HG02970 (cell line): ENCODE measurements at regions not wholly inside any gene's neighbourhood (a gene's known extent, or its start where the extent isn't known, plus 50 kb on each side); places are given as distances from the start of the nearest gene placed in this dataset.
"Not testable (repeated sequence)": the region's sequence is repeated elsewhere in the genome, so short reads cannot be mapped to it uniquely, and the experiment has no call there.

Experiments used
- ATAC-seq: cut with Tn5 transposase; IDR thresholded peaks from one replicate; pipeline ENCODE4 v1.9.1; 2021; ENCODE audit warnings: mild to moderate bottlenecking, moderate library complexity, moderate number of reproducible peaks; ENCODE audit not compliant: unreplicated experiment, low FRiP score

- no peak for ATAC-seq
Measured at GRCh38 chr18:75864816-75865215, 437.3 kb upstream of the SMIM21 start.

GRCh38 chr18:75863696-75864095 is 436.2 kb upstream of the SMIM21 start:
- ATAC-seq = no peak

- no peak for ATAC-seq
Measured at GRCh38 chr18:75862458-75862857, 435.0 kb upstream of the SMIM21 start.

DNA sequence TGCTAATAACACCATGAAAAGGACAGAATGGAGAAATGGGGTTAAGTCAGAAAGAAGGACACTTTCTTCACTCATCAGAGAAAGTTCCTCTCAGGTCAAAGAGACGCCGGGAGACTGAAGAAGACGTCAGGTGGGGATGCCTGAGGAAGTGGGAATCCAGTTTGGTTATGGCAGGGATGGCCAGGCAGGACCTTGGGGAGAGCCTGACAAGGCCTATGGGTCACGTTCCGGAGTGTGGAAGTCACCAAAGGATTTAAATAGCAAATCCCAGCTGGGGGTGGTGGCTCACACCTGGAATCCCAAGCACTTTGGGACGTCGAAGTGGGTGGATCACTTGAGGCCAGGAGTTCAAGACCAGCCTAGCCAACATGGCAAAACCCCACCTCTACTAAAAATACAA is 432.7 kb upstream of the SMIM21 start:
- no peak for ATAC-seq

DNA sequence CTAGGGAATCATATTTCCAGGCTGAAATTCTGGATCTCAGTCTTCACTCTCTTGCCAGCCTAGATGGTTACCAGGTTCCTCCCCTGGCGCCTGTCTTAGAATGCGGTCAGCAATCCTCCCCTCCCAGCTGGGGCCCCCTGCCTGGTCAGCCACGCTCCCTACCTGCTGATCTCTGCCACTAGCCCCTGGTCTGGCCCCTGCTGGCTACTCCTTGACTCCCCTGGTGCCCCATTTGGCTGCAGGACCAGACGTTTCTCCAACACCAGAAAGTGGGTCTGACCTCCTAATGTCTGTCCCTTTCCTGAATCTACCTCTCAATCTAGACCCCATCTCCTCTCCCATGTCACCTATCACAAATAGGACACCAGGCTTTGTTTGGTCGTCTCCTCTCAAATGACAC is 432.0 kb upstream of the SMIM21 start:
- ATAC-seq = no peak

- ATAC-seq = no peak
Measured at GRCh38 chr18:75858754-75859153, 431.3 kb upstream of the SMIM21 start.

DNA sequence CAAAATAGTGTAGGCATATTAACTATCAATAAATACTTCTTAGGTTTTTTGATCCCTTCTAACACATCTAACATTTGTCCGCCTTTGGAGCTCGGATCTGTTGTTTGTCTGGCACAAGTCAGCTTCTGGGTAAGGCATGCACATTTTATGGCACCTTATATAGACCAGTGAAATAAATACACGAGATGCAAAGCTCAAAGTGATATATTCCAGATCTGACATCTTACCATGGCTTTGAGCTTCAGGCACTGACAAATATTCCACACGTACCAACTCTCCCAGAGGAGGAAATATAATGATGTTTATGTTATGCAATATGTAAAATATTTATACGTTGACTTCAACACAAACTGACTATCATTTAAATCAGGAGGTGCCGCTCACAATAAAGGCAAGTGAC is 430.1 kb upstream of the SMIM21 start:
- ATAC-seq = no peak

DNA sequence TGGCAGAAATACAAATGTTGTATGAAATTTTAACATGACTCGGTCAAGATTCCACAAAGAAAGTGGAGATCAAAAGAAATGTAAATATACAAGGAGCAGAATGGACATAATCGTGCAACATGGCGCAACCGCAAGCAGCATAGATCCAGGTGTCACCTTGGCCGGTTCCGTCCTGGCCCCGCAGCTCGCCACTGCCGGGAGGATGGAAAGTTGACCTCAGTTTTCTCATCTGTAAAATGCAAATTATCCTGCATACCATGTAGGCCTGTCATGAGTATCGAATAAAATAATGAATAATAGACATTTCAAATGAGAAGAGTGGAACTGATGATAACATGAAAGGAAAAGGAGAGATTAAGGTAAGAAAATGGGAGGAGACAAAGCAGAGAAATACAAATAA is 427.3 kb upstream of the SMIM21 start:
- ATAC-seq = no peak

DNA sequence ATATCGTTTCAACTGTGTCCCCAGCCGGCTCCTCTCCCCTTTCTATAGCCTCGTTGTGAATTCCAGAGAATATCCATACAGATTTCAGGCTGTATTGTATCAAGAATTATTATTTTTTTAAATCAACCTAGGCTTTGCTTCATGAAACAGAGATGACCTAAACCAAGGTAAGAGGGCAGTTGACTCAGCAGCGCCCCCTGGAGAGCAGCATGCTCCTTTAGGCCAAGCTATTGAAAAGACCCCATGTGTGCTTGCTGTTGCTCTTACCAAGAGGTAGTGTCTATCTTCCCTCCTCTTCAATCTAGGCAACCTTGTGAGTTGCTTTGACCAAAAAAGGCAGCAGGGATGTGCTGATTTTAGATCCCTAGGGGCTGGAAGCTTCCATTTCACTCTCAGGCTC is 426.7 kb upstream of the SMIM21 start:
- ATAC-seq = no peak

- ATAC-seq = no peak
Measured at GRCh38 chr18:75846321-75846720, 418.8 kb upstream of the SMIM21 start.

- ATAC-seq = no peak
Measured at GRCh38 chr18:75845413-75845812, 417.9 kb upstream of the SMIM21 start.

GRCh38 chr18:75844146-75844545 is 416.6 kb upstream of the SMIM21 start:
- ATAC-seq = no peak

GRCh38 chr18:75840131-75840530 is 412.6 kb upstream of the SMIM21 start:
- no peak for ATAC-seq

DNA sequence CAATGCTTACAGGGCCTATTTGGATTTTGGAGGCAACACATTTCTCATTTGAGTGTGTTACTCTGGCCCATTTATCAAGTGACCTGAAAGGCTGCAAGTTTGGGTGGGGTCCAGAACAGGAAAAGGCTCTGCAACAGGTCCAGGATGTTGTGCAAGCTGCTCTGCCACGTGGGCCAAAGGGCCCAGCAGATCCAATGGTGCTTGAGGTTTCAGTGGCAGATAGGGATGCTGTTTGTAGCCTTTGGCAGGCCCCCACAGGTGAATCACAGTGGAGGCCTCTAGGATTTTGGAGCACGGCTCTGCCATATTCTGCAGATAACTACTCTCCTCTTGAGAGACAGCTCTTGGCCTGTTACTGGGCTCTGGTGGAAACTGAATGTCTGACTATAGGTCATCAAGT is 412.2 kb upstream of the SMIM21 start:
- ATAC-seq = not testable (repeated sequence)

DNA sequence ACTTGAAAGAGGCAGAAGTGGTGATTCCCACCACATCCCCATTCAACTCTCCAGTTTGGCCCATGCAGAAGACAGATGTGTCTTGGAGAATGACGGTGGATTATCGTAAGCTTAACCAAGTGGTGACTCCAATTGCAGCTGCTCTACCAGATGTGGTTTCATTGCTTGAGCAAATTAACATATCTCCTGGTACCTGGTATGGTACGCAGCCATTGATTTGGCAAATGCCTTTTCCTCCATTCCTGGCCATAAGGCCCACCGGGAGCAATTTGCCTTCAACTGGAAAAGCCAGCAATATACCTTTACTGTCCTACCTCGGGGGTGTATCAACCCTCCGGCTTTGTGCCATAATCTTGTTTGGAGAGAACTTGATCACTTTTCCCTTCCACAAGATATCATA is 411.5 kb upstream of the SMIM21 start:
- ATAC-seq = no peak

- ATAC-seq = no peak
Measured at GRCh38 chr18:75837316-75837715, 409.8 kb upstream of the SMIM21 start.

DNA sequence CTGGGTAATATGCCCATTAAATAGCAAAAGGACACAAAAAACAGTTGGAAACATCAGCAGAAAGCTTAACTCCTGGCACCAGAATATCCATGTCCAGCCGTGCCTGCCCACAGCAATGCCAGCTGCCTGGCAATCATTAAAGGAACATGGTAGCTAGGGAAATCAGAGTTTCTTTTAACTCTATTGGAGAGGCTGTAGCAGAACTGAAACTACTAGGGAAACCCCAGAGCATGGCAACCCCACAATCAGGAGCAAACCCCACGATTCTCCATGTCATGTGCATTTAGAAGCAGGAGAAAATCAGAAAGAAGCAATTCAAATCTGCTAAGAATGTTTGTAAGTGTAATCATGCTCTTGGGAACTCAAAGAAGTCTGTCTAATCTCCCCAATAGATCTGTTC is 409.0 kb upstream of the SMIM21 start:
- ATAC-seq = no peak

DNA sequence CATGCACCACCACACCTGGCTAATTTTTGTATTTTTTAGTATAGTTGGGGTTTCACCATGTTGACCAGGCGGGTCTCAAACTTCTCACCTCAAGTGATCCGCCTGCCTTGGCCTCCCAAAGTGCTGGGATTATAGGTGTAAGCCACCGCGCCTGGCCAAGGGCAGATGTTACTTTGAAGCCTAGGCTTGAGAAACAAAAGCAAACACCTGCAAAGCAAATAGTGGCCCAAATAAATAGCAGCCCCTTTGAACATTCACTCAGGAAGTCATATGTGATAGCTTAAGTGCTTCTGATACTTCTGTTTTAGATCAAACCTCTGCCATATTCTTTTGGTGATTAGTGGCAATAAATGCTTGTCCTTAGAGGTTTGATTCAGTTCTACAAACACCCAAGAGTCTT is 404.5 kb upstream of the SMIM21 start:
- ATAC-seq = no peak

DNA sequence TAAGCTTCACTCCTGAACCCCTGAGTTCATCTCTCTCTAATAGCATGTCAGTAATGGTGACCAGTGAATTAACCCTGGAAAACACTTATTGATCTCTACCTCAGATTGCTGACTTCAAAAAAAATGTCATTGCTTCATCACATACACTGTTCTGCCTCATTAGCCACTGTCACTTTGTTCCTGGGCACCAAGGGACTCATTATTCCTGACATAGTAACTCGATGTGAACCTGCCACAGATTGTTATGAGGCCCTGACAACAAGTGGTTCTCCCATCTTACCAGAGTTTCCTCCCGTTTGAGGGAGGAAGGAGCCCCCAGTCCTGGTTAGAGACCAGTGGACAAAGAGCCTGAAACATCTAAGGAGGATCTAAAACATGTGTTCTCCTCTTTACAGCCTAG is 403.3 kb upstream of the SMIM21 start:
- ATAC-seq = no peak

- ATAC-seq = no peak
Measured at GRCh38 chr18:75829091-75829490, 401.6 kb upstream of the SMIM21 start.

GRCh38 chr18:75828379-75828778 is 400.9 kb upstream of the SMIM21 start:
- ATAC-seq = no peak

- no peak for ATAC-seq
Measured at GRCh38 chr18:75827751-75828287, 400.3 kb upstream of the SMIM21 start.

DNA sequence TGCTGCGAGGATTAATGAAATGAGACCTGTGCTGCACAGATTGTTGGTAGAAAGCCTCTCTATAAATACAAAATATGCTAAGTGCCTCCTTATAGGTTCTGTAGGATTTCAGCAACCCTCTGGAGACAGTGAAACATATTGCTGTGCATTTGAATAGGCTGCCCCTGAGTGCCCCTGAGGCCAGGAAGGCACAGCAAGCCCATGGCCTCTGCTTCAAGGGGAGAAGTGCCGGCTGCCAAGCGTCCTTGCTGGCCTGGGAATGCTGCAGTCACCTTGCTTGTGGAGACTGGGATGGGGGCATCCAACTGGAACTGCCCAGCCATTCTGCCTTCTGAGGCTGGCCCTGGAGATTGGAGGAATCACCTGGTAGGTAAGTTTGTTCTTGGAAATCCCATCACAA is 397.2 kb upstream of the SMIM21 start:
- no peak for ATAC-seq
